GM19238 (cell line): ENCODE measurements at regions not wholly inside any gene's neighbourhood (a gene's known extent, or its start where the extent isn't known, plus 50 kb on each side); places are given as distances from the start of the nearest gene placed in this dataset.
"Not testable (repeated sequence)": the region's sequence is repeated elsewhere in the genome, so short reads cannot be mapped to it uniquely, and the experiment has no call there.

Source experiments
- DNase-seq: peaks from one replicate; pipeline ENCODE4 v3.0.0; 2011; ENCODE audit warnings: low spot score; ENCODE audit not compliant: insufficient read length

- DNase-seq, result no peak
Measured at GRCh38 chr13:62167650-62168172, 752.1 kb upstream of the PCDH20 start.

- no peak for DNase-seq
Measured at GRCh38 chr13:62162860-62163259, 747.2 kb upstream of the PCDH20 start.

GRCh38 chr13:62158520-62158919 is 742.9 kb upstream of the PCDH20 start:
- DNase-seq, result no peak

- not testable (repeated sequence) for DNase-seq
Measured at GRCh38 chr13:62151724-62152123, 736.1 kb upstream of the PCDH20 start.

- no peak for DNase-seq
Measured at GRCh38 chr13:62142048-62142447, 726.4 kb upstream of the PCDH20 start.

- no peak for DNase-seq
Measured at GRCh38 chr13:62139597-62139996, 723.9 kb upstream of the PCDH20 start.

- no peak for DNase-seq
Measured at GRCh38 chr13:62137629-62138405, 722.2 kb upstream of the PCDH20 start.

- DNase-seq, result no peak
Measured at GRCh38 chr13:62131604-62132003, 716.0 kb upstream of the PCDH20 start.

- DNase-seq, result no peak
Measured at GRCh38 chr13:62130062-62130970, 714.7 kb upstream of the PCDH20 start.

GRCh38 chr13:62129000-62129551 is 713.4 kb upstream of the PCDH20 start:
- DNase-seq, result no peak

- no peak for DNase-seq
Measured at GRCh38 chr13:62126400-62126799, 710.8 kb upstream of the PCDH20 start.

GRCh38 chr13:62125451-62125850 is 709.8 kb upstream of the PCDH20 start:
- DNase-seq, result no peak

GRCh38 chr13:62123409-62123808 is 707.8 kb upstream of the PCDH20 start:
- DNase-seq, result no peak

GRCh38 chr13:62122434-62122833 is 706.8 kb upstream of the PCDH20 start:
- no peak for DNase-seq

GRCh38 chr13:62119739-62120700 is 704.4 kb upstream of the PCDH20 start:
- DNase-seq, result no peak

GRCh38 chr13:62115831-62116230 is 700.2 kb upstream of the PCDH20 start:
- DNase-seq, result no peak

- no peak for DNase-seq
Measured at GRCh38 chr13:62113179-62113578, 697.5 kb upstream of the PCDH20 start.

- DNase-seq, result no peak
Measured at GRCh38 chr13:62110079-62110478, 694.4 kb upstream of the PCDH20 start.

GRCh38 chr13:62104136-62104535 is 688.5 kb upstream of the PCDH20 start:
- DNase-seq, result not testable (repeated sequence)

- no peak for DNase-seq
Measured at GRCh38 chr13:62096652-62097051, 681.0 kb upstream of the PCDH20 start.

GRCh38 chr13:62094932-62095331 is 679.3 kb upstream of the PCDH20 start:
- DNase-seq, result no peak
